Adrenal gland (tissue), 5 donors: ENCODE measurements at regions not wholly inside any gene's neighbourhood (a gene's known extent, or its start where the extent isn't known, plus 50 kb on each side); places are given as distances from the start of the nearest gene placed in this dataset.

Source experiments
- POLR2A ChIP-seq, 2 donors: fragments of 450-650 bp; IDR thresholded peaks; one replicate each; pipeline ENCODE4 v1.6.1; 2017; ENCODE audit warnings: antibody characterized with exemption in 2 of 2, mild to moderate bottlenecking in 2 of 2, moderate library complexity in 1 of 2
- TF ChIP-seq, protein P1 (sequence below), 6 experiments: fragments of 450-650 bp in 4 of 6; fragments of 200-600 bp in 2 of 6; sonication (generic) in 1 of 6; IDR thresholded peaks; 1 replicate in 5 of 6; 2 replicates in 1 of 6; pipeline versions ENCODE4 v1.5.1 to v1.8.0; 2016 to 2021; ENCODE audit warnings: antibody characterized with exemption in 6 of 6, mild to moderate bottlenecking in 2 of 6, moderate library complexity in 1 of 6
- donor health status: DM: no; HTN: no; CAD: no.

DNA sequence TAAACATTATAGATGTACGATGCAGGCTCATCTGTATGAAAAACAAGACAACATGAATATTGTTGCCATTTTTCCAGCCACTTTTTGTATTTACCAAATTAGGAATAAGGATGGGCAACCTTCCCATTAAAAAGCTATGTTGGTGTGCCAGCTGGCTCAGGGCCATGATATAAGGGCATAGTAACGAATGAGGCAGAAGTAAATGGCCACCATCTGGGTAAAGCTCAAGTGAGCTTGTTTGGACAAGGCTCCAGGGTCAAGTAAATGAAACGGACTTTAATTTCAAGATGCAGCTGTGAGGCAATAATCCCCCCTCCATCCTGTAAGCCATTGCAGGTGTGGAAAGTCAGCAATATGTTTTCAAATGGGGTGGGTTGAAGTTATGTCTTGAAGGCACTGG, 930.9 kb upstream of the CDH8 start:
- no peak for TF ChIP-seq POLR2A (IDR thresholded peaks at IDR 0.05)
- TF ChIP-seq, protein P1, sequence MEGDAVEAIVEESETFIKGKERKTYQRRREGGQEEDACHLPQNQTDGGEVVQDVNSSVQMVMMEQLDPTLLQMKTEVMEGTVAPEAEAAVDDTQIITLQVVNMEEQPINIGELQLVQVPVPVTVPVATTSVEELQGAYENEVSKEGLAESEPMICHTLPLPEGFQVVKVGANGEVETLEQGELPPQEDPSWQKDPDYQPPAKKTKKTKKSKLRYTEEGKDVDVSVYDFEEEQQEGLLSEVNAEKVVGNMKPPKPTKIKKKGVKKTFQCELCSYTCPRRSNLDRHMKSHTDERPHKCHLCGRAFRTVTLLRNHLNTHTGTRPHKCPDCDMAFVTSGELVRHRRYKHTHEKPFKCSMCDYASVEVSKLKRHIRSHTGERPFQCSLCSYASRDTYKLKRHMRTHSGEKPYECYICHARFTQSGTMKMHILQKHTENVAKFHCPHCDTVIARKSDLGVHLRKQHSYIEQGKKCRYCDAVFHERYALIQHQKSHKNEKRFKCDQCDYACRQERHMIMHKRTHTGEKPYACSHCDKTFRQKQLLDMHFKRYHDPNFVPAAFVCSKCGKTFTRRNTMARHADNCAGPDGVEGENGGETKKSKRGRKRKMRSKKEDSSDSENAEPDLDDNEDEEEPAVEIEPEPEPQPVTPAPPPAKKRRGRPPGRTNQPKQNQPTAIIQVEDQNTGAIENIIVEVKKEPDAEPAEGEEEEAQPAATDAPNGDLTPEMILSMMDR (IDR thresholded peaks at IDR 0.05): no peak
